GM12872 (cell line): ENCODE measurements at regions not wholly inside any gene's neighbourhood (a gene's known extent, or its start where the extent isn't known, plus 50 kb on each side); places are given as distances from the start of the nearest gene placed in this dataset.

Experiments used
- CTCF ChIP-seq: IDR thresholded peaks from 3 replicates; pipeline ENCODE4 v1.5.1; 2011; ENCODE audit warnings: low read depth, mild to moderate bottlenecking, low read length, moderate library complexity; ENCODE audit not compliant: insufficient read depth

DNA sequence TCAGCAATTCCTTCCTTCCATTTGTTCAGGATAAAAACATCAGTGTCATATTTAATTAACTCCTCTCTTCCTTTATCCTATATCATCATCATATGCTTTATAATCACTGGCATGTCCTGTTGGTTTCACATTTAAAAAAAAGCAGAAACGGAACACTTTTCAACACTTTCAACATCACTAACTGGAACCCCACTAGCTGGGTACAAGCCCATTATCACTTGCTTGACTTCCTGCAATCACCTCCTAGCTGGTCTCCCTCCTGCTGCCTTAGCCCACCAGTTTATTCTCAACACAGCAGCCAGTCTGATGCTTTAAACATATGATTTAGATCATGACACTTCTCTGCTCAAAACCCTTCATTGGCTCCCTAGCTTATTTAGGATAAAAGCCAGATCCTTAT is 116.4 kb upstream of the LSM6 start:
- TF ChIP-seq CTCF, result no peak

DNA sequence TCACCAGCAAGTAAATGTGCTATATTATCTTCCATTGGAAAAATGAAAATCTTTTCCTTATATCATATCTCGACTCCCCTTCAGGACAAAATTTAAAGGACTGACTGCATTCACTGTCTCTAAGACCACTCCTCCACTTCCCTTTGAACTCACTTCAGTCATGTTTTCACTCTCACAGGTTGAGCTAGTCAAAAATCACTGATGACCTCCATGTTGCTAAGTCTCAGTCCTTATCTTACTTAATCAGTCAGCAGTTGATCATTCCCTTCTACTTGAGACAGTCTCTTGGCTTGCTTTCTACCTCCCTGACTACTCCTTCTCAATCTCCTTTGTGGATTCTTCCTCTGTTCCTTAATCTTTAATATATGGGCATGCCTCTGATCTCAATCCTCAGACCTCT is 117.0 kb upstream of the LSM6 start:
- no peak for TF ChIP-seq CTCF

- TF ChIP-seq CTCF, result no peak
These were observed 116.1 kb upstream of the ZNF827 start for GRCh38 chr4:146054676-146055075.

- no peak for TF ChIP-seq CTCF
These were observed 115.3 kb upstream of the ZNF827 start for GRCh38 chr4:146053891-146054290.

DNA sequence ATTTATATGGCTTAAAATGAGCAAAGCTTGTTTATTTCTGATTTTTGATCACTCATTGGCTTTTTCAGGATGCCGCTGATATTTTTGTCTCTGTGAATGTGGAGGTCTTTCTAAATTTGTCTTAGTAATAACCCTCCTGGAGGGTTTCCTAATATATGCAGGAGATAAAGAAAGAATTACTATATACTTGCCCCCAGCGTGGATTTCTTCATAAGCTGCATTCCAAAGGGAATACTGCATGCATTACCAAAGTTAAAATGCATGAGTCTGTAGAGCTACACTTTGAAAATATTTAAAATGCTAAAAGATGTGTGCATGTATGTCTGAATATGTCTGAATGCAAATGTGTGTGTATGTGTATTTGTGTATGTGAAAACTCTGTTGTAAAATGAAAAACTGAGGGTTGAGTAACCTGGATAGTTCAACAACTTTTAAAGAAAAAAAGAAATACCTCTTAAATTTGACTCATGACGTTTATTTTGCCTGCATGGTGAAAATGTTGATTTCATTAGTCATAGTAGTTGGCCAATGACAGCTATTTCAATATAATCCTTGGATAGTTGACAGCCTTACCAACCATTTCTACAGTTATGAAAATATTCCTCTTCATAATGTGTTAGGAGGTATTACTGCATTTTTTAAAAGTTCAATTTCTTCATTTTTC is 113.2 kb upstream of the ZNF827 start:
- TF ChIP-seq CTCF, result no peak

GRCh38 chr4:146051223-146051622 is 112.6 kb upstream of the ZNF827 start:
- no peak for TF ChIP-seq CTCF

DNA sequence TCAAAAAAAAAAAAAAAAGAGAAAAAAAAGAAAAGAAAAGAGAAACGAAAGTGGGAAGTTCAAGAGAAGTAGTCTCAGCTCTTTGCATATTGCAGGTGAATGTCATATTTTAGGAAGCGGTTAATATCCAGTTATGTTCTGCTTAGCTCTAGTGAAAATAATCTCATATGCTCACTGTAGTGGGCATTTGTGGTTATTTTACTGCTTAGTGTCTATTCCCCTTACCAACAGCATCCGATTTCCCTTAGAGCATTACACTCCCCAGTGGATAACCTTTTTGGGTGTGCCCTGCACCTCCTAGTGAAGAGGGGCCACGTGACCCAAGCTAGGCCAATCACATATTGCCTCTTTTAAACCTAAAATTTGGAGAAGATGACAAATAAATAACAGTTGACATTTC is 111.2 kb upstream of the ZNF827 start:
- no peak for TF ChIP-seq CTCF
